ENCODE measurements at regions not wholly inside any gene's neighbourhood (a gene's known extent, or its start where the extent isn't known, plus 50 kb on each side); places are given as distances from the start of the nearest gene placed in this dataset.

DNA sequence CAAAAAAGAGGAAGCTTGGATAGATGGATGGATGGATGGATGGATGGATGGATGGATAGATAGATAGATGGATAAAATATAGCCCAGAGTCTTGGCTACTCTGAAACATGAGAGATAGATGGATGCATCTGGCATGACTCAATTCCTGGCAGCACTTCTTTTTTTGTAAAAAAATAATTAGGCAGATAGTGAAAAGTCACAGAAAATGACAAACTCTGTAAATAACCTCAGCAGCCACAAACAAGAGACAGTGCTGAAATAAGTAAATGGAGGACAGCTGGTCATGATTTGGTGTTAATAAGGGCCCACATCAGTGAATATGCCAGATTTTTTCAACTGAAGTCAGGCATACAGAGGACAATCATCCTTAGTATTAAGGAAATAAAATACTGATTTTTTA lies 585.0 kb upstream of the GCFC2 start:
- DNase-seq (no peak), ATAC-seq (no peak)
- H3K27me3 ChIP-seq, result no peaks in the 10 kb centered on the region
- no peak for TF ChIP-seq POLR2A (IDR thresholded peaks at IDR 0.05)
- TF ChIP-seq, protein P1, sequence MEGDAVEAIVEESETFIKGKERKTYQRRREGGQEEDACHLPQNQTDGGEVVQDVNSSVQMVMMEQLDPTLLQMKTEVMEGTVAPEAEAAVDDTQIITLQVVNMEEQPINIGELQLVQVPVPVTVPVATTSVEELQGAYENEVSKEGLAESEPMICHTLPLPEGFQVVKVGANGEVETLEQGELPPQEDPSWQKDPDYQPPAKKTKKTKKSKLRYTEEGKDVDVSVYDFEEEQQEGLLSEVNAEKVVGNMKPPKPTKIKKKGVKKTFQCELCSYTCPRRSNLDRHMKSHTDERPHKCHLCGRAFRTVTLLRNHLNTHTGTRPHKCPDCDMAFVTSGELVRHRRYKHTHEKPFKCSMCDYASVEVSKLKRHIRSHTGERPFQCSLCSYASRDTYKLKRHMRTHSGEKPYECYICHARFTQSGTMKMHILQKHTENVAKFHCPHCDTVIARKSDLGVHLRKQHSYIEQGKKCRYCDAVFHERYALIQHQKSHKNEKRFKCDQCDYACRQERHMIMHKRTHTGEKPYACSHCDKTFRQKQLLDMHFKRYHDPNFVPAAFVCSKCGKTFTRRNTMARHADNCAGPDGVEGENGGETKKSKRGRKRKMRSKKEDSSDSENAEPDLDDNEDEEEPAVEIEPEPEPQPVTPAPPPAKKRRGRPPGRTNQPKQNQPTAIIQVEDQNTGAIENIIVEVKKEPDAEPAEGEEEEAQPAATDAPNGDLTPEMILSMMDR (IDR thresholded peaks at IDR 0.05), result no peak
- intact Hi-C loops (cut with DNase I), result no loop called here
- H3K36me3 ChIP-seq, result no peaks in the 10 kb centered on the region
- no peaks in the 10 kb centered on the region for H3K9me3 ChIP-seq
- no peak overlapping the region for H3K4me3 ChIP-seq
- no peaks in the 10 kb centered on the region for H3K4me1 ChIP-seq
- no peak overlapping the region for H3K27ac ChIP-seq

DNA sequence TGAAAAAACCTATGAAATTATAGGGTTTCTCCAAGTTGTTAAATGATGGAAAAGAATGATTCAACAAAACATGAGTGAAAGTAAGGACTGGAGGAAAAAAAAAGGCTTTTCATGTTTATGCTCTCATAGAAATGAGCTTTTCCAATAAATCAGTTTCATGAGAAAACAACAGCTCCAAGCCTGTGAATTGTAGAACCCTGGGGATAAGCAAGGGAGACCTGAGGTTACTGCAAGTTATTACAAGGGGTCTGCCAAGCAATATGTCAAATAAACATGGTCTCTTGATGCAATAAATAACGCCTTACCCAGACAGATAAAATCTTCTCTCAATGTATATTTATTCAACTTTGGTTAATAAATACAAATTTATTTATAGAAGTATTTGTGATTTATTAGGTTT lies 577.9 kb upstream of the GCFC2 start:
- Histone ChIP-seq H3K9me3 (no peaks in the 10 kb centered on the region), H3K4me1 (no peaks in the 10 kb centered on the region), H3K36me3 (no peaks in the 10 kb centered on the region), H3K4me3 (no peak overlapping the region), H3K27ac (no peak overlapping the region), H3K27me3 (no peaks in the 10 kb centered on the region)
- 5% methylated on average over 1 of the region's 1 CpG for WGBS (ENCODE audit: insufficient coverage, low coverage, low lambda C conversion rate, missing lambda C conversion rate)
- intact Hi-C loops (cut with DNase I), result no loop called here
- no peak for DNase-seq
- ATAC-seq, result no peak
- TF ChIP-seq POLR2A (IDR thresholded peaks at IDR 0.05), result no peak
- TF ChIP-seq, protein P1 (IDR thresholded peaks at IDR 0.05), result no peak

DNA sequence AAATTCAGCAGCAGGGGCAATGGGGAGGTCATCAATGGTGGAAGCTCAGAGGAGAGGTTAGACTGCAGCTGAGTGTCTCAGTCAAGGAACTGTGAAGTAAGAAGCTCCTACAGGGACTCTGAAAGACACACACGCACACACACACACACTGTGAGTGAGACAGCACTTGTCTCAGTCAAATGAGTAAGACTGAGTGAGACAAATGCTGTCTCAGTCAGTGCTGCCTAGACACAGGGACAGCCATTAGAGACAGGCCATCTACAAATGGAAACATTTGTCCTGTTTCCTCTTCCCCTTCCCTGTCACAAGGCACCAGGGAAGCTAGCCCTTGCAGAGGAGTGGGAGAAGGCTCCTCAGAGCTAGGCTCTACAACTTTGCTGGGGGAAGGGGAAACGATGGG lies 577.4 kb upstream of the GCFC2 start:
- DNase-seq (no peak), ATAC-seq (no peak)
- H3K27me3 ChIP-seq, result no peaks in the 10 kb centered on the region
- WGBS (ENCODE audit: insufficient coverage, low coverage, low lambda C conversion rate, missing lambda C conversion rate), result 33% methylated on average over 2 of the region's 2 CpGs
- no peak overlapping the region for H3K4me3 ChIP-seq
- intact Hi-C loops (cut with DNase I), result no loop called here
- H3K36me3 ChIP-seq, result no peaks in the 10 kb centered on the region
- no peak overlapping the region for H3K27ac ChIP-seq
- H3K9me3 ChIP-seq, result no peaks in the 10 kb centered on the region
- TF ChIP-seq, protein P1 (IDR thresholded peaks at IDR 0.05), result no peak
- TF ChIP-seq POLR2A (IDR thresholded peaks at IDR 0.05), result no peak
- H3K4me1 ChIP-seq, result no peaks in the 10 kb centered on the region

DNA sequence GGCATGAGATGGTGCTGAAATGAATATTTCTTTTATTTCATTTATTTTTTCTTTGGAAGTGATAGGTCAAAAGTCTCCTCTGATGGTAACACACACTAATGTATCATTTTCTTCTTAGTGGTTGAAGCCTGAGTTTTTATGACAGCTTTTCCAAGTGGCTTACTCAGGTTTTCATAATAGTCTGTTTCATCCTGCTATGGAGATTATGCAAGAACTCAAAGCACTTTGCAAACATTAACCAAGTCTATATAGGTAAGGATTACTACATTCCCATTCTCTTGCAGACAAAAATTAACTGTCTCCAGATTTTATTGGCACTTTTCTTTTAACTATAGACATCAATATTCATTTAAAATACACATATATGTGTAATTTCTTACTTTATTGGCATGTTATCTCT lies 572.6 kb upstream of the GCFC2 start:
- H3K27ac ChIP-seq, result no peak overlapping the region
- H3K36me3 ChIP-seq, result no peaks in the 10 kb centered on the region
- H3K4me3 ChIP-seq, result no peak overlapping the region
- no peaks in the 10 kb centered on the region for H3K9me3 ChIP-seq
- ATAC-seq (no peak), DNase-seq (no peak)
- TF ChIP-seq, protein P1 (IDR thresholded peaks at IDR 0.05), result no peak
- no peak for TF ChIP-seq POLR2A (IDR thresholded peaks at IDR 0.05)
- H3K27me3 ChIP-seq, result no peaks in the 10 kb centered on the region
- intact Hi-C loops (cut with DNase I), result no loop called here
- no peaks in the 10 kb centered on the region for H3K4me1 ChIP-seq

DNA sequence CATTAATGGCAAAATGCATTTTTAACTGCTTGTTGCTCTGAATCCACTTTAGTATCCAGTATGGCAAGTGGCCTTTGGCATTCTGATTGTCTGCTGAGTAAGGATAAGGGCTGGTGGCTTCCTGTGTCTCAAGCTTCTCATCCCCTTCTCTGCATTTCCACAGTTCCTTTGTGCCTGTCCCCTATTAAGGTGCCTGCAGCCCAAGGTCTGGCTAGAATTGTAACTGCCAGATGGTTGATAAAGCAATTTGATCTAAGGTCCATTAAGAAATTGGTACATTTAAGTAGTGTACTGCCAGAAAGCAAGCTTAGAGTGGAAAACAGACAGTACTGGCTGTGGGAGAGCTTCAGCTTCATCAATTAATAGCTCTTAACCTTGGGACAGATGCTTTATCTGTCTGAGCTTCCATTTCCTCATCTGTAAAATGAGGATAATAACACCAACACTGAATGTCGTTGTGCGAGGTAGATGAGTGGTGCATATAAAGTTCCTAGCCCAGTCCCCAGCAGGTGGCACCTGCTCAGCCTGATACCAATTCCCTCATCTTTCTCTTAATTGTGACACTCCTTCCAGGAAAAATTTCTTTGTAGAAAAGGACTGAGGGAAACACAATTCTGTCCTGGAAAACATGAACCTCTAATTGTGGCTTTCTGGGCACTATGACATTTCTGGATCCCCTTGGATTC lies 570.6 kb upstream of the GCFC2 start:
- intact Hi-C loops (cut with DNase I), result no loop called here
- Histone ChIP-seq H3K4me1 (no peaks in the 10 kb centered on the region), H3K27ac (no peak overlapping the region), H3K4me3 (no peak overlapping the region), H3K9me3 (peaks cover 0 to 4% (median 0%) of the 10 kb centered on the region in 4 donors), H3K27me3 (no peaks in the 10 kb centered on the region), H3K36me3 (no peaks in the 10 kb centered on the region)
- no peak for DNase-seq
- TF ChIP-seq, protein P1 (IDR thresholded peaks at IDR 0.05), result no peak
- no peak for TF ChIP-seq POLR2A (IDR thresholded peaks at IDR 0.05)
- ATAC-seq, result no peak
- WGBS (ENCODE audit: insufficient coverage, low coverage, low lambda C conversion rate, missing lambda C conversion rate), result 50% methylated on average over 2 of the region's 2 CpGs

Data from right lobe of liver (tissue), 6 donors.